ENCODE measurements at regions not wholly inside any gene's neighbourhood (a gene's known extent, or its start where the extent isn't known, plus 50 kb on each side); places are given as distances from the start of the nearest gene placed in this dataset.

GRCh38 chr19:28977826-28978225 is 235.1 kb downstream of the UQCRFS1 start:
- TF ChIP-seq POLR2A (IDR thresholded peaks at IDR 0.05; ENCODE audit: low read depth, low read length) (no peak), FOXK2 (IDR thresholded peaks at IDR 0.05) (no peak), EZH2 (IDR thresholded peaks at IDR 0.05; ENCODE audit: borderline replicate concordance, control insufficient read depth, low read depth, low read length) (no peak), ATF2 (IDR thresholded peaks at IDR 0.05; ENCODE audit: low read length) (no peak), MTA3 (IDR thresholded peaks at IDR 0.05; ENCODE audit: borderline replicate concordance, low read length) (no peak)
